Posterior vena cava (tissue), 2 donors: ENCODE measurements at regions not wholly inside any gene's neighbourhood (a gene's known extent, or its start where the extent isn't known, plus 50 kb on each side); places are given as distances from the start of the nearest gene placed in this dataset.
A peak's percentile ranks its signal among the peaks of the same experiment; 100 is the strongest.

Experiments
- DNase-seq: peaks from one replicate; pipeline ENCODE4 v3.0.0-alpha.2; 2020; ENCODE audit warnings: low spot score
- intact Hi-C, 2 donors: fragments of 100-400 bp; cut with DNase I; formaldehyde crosslinking; loops; one replicate each; pipeline versions ENCODE4 v1.14.1 to v1.14.2; 2022 to 2023
- donor health status: DM: yes; HTN: yes; CAD: no.
- donor health status: DM: yes; HTN: yes; CAD: no.

DNA sequence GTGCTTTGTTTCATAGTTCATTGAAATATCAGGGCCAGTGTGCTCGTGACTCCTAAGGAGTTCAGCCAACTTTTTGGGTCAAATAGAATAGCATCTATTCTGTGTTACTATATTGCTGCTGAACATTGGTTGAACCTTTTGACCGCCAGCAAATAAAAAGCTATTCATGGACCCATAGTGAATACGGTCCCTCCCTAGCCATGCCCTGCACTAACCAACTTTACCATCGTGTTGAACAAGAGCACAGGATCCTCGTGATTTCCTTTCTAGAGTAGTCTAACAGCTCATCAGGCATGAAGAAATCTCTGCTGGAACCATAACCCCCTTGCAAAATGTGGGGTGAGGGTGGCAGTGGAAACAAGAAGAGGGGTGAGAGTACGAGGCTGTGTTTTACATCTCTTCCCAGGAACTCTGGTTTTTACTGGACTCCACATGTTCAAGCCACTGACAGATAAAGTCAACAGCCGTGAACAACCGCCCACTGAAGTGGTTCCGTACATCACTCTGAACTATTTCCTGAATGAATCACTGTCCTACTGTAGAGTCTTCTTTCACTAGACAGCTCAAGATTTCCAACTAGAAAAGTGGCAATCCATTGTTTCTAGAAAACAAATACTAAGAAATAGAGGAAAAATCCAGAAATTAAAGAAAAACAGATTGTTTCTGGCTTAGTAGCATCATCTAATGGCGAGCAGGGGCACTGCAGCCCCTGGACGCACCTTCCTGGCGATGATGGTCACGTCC is 70.1 kb upstream of the SPATA31E1 start:
- intact Hi-C loops: loop anchor here in 1 of 2 donors (10.0 kb wide), 1 partner anchor 128 kb away; no protein-coding TSS in a partner anchor
- peak; percentile 73 for DNase-seq

DNA sequence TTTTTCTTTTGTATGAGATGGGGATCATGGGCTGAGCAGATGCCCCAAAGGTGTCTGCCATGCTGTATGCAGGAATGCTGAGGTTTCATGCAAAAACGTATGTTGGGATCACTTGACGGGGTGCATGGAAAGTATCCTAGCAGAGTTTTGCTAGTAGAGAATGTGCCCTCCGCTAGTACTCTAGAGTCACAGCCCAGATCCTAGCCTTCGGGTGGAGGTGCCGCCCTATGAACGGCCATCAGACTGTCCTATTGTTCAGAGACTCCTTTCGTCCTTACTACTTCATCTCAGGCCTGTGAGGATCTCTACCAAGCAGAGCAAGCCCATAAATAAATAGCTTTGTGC is 69.6 kb upstream of the SPATA31E1 start:
- DNase-seq: no peak
- intact Hi-C loops: loop anchor here in 1 of 2 donors (10.0 kb wide), 1 partner anchor 128 kb away; no protein-coding TSS in a partner anchor

- intact Hi-C loops: loop anchor here in 1 of 2 donors (10.0 kb wide), 1 partner anchor 131 kb away; no protein-coding TSS in a partner anchor
- no peak for DNase-seq
Measured at GRCh38 chr9:87816036-87816435, 66.6 kb upstream of the SPATA31E1 start.

DNA sequence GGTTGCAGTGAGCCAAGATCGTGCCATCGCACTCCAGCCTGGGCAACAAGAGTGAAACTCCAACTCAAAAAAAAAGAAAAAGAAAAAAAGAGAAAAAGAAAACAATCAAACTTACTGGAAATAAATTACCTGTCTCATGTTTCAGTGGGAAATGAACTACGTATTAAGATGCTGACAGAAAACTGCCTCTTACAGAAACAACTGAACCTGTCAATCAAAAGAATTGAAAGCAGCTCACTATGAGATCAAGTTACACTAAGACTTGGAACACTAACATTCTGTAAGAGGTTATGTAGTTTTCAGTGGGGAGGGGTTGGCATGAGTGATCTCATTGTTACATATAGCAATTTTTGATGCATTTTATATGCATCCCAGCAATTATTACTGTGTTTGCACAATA is 64.4 kb upstream of the SPATA31E1 start:
- intact Hi-C loops: loop anchor here in 1 of 2 donors (10.0 kb wide), 1 partner anchor 134 kb away; no protein-coding TSS in a partner anchor
- DNase-seq: no peak

DNA sequence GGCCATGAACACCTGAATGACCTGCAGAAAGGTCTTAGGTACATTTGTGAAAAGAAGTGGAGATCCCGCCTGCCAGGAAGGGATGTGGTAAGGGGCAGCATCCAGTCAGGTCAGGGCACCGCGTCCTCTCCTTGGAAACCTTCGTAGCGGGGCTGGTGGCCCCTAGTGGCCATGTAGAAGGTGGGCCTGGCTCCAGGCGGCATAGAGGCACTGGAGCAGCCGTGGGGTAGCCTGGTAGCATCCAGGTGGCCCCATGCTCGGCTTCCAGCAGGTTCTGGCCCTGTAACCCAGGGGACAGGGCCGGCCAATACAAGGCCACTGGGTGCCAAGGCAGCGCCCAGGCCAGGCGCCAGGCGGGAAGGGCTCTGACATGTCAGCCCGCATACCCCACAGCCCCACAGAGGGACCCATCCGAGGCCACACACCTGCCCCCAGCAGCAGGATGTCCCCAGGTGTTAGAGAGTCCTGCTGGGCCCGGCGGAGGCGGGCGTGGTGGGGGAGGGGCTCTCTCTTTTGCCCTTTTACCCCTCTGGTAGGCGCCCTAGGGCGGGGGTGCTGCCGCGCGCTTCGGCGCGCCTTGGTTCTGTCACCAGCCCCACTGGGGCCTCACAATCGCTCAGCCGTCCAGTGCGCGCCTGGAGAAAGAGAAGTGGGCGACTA is 58.3 kb upstream of the SPATA31E1 start:
- DNase-seq: no peak
- intact Hi-C loops: no loop called here

DNA sequence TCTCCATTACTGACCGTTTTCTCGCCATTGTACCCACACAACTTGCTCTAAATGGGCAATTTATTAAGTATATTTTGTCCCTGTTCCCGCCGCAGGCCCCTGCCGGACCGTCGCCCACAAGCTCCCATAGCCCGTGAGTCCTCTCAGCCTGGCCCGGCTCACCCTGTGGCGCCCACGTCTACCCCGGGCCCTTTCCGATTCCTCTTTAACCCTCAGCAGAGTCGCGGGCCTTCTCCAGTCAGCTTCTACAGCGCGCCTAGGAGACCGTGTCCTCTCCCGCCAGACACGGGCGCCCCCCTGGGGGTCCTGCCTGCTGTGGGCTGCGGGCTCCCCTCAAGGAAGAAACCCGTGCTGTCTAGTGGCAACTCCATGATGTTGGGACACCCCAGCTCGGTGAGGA is 57.8 kb upstream of the SPATA31E1 start:
- intact Hi-C loops: no loop called here

DNA sequence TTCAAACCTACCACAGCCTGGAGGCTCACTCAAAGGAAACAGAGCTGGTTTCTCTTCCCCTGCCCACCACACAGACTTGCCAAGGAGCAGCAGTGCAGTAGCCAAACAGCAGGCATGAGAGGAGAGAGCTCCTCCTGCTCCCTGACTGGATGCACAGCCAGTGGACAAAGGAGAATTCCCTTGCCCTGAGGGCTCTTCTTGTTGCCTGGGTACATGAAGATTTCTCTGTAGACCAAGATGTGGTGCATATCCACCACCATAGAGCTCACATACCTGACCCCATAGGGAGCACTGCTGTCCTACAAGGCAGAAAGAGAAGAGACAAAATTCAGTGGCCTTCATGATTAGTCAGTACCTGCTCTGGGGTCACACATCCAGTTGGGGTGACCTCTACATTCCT is 56.3 kb upstream of the SPATA31E1 start:
- intact Hi-C loops: no loop called here

More for the DNA sequence above, 57.8 kb upstream of the SPATA31E1 start:
- DNase-seq: no peak

DNA sequence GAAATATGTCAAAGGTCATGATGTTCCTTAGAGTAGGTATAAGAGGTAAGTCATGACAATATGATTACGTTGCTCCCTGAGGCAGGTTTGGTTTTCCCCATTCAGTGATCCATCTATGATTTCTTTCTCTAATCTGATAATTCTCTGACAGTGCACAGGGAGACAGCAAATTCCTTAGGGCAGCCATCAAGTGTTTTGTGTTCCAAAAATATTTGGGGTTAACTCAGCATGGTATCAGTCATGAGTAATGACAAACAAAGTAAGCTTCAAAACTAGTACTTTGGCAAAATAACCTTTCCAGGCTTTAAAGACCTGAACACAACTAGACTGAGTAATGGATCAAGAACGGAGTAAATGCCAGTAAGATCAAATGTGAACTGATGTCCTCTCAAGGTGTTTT is 55.3 kb upstream of the SPATA31E1 start:
- intact Hi-C loops: no loop called here
- DNase-seq: no peak

More for the DNA sequence above, 56.3 kb upstream of the SPATA31E1 start:
- DNase-seq: no peak

GRCh38 chr9:87829756-87830155 is 52.9 kb upstream of the SPATA31E1 start:
- intact Hi-C loops: no loop called here
- DNase-seq: no peak

DNA sequence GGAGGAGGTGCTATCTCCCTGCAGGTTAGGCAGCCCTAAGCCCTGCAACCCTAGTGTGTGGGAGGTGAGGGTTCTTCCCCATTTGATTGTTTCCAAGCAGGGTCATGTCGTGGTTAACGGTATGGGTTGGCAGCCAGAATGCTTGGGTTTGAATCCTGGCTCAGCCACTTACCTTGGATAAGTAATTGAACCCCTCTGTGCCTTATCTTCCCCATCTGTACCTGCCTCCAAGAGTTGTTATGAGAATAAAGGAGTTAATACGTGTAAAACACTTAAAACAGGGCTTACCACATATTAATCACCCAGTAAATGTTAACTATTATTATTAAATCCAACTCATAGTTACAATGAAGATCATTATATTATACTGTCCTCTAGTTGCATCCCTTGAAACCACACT is 52.2 kb upstream of the SPATA31E1 start:
- no peak for DNase-seq
- intact Hi-C loops: no loop called here

DNA sequence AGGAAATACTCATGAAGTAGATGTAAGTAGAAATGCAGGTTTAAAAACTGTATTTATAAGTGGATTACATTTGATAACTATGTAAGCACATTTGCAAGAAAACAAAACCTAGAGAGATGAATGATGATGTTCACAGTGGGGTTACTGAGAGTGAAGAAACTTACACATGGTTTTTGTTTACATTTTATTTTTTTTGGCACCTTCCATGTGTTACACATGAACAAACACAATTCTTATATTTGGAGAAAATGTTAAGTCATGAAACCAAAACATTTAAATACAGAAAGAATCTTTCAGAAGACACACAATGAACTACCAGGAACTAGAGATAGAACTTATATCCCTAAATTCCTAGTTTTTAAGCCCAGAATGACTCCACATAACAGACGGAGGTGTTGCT is 51.5 kb upstream of the SPATA31E1 start:
- intact Hi-C loops: no loop called here
- no peak for DNase-seq
